PC-9 (cell line): ENCODE measurements at regions not wholly inside any gene's neighbourhood (a gene's known extent, or its start where the extent isn't known, plus 50 kb on each side); places are given as distances from the start of the nearest gene placed in this dataset.

Experiments used
- EZH2 ChIP-seq: fragments of 200-600 bp; sonication (generic); IDR thresholded peaks from 2 replicates; pipeline ENCODE4 v1.8.0; 2017; ENCODE audit warnings: antibody characterized with exemption, low read depth
- TF ChIP-seq, protein P1 (sequence below): fragments of 200-600 bp; sonication (generic); conservative IDR thresholded peaks from 2 replicates; pipeline ENCODE4 v1.6.1; 2017; ENCODE audit warnings: mixed run types, antibody characterized with exemption, mild to moderate bottlenecking, moderate library complexity

DNA sequence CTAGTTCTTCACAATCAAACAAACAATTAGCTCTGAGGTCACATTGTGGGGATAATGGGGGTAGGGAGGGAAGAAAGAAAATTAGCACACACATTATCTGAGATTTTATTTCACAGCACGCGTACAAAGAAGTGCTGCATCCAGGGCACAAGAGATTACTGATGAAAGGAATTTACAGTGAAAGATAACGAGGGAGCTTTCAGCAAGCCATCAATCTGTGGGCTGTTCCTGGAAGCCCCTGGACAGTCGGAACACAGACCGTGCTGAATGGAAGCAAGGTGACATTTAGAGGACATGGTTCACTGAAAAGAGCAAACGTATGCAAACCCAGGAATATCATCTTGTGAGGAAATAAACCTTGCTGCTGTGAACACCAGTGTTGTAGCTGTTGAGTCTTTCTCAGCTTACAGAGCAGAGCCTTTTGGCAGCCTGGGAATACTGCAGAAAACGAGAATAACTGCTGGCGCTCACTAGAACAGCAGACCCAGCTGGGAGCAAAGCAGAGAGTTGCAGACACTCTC is 63.2 kb downstream of the SCG2 start:
- TF ChIP-seq, protein P1, sequence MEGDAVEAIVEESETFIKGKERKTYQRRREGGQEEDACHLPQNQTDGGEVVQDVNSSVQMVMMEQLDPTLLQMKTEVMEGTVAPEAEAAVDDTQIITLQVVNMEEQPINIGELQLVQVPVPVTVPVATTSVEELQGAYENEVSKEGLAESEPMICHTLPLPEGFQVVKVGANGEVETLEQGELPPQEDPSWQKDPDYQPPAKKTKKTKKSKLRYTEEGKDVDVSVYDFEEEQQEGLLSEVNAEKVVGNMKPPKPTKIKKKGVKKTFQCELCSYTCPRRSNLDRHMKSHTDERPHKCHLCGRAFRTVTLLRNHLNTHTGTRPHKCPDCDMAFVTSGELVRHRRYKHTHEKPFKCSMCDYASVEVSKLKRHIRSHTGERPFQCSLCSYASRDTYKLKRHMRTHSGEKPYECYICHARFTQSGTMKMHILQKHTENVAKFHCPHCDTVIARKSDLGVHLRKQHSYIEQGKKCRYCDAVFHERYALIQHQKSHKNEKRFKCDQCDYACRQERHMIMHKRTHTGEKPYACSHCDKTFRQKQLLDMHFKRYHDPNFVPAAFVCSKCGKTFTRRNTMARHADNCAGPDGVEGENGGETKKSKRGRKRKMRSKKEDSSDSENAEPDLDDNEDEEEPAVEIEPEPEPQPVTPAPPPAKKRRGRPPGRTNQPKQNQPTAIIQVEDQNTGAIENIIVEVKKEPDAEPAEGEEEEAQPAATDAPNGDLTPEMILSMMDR, result no peak
- TF ChIP-seq EZH2, result no peak
